ENCODE measurements at regions not wholly inside any gene's neighbourhood (a gene's known extent, or its start where the extent isn't known, plus 50 kb on each side); places are given as distances from the start of the nearest gene placed in this dataset.

GRCh38 chr20:17155401-17155800 is 71.4 kb upstream of the PCSK2 start:
- no peak for TF ChIP-seq ZFX (IDR thresholded peaks at IDR 0.05)
- TF ChIP-seq CTCF (conservative IDR thresholded peaks at IDR 0.05), result no peak
- no peak overlapping the region for H3K27ac ChIP-seq

GRCh38 chr20:17158701-17159100 is 68.1 kb upstream of the PCSK2 start:
- H3K27ac ChIP-seq, result no peak overlapping the region
- TF ChIP-seq CTCF (conservative IDR thresholded peaks at IDR 0.05) (no peak), ZFX (IDR thresholded peaks at IDR 0.05) (no peak)

- TF ChIP-seq CTCF (conservative IDR thresholded peaks at IDR 0.05), result no peak
- TF ChIP-seq ZFX (IDR thresholded peaks at IDR 0.05), result no peak
- H3K27ac ChIP-seq, result no peak overlapping the region
These were observed 65.0 kb upstream of the PCSK2 start for GRCh38 chr20:17161673-17162481.

- no peak for TF ChIP-seq CTCF (conservative IDR thresholded peaks at IDR 0.05)
- TF ChIP-seq ZFX (IDR thresholded peaks at IDR 0.05), result no peak
- H3K27ac ChIP-seq, result no peak overlapping the region
These were observed 58.7 kb upstream of the PCSK2 start for GRCh38 chr20:17168026-17168612.

GRCh38 chr20:17169585-17170136 is 57.2 kb upstream of the PCSK2 start:
- TF ChIP-seq CTCF (conservative IDR thresholded peaks at IDR 0.05) (no peak), ZFX (IDR thresholded peaks at IDR 0.05) (no peak)
- H3K27ac ChIP-seq, result no peak overlapping the region

- no peak for TF ChIP-seq ZFX (IDR thresholded peaks at IDR 0.05)
- TF ChIP-seq CTCF (conservative IDR thresholded peaks at IDR 0.05), result no peak
- H3K27ac ChIP-seq, result no peak overlapping the region
These were observed 55.0 kb upstream of the PCSK2 start for GRCh38 chr20:17171746-17172280.
